Endothelial cell (in vitro differentiated cells): ENCODE measurements at regions not wholly inside any gene's neighbourhood (a gene's known extent, or its start where the extent isn't known, plus 50 kb on each side); places are given as distances from the start of the nearest gene placed in this dataset.

Experiments used
- DNase-seq: peaks from one replicate; pipeline ENCODE4 v3.0.0; 2021; ENCODE audit warnings: low spot score
- H3K27ac Mint-ChIP-seq: one replicate; pipeline ENCODE4 v1.8.0; 2021; ENCODE audit warnings: mixed read lengths, inconsistent platforms; ENCODE audit not compliant: unreplicated experiment
- H3K27me3 Mint-ChIP-seq: one replicate; pipeline ENCODE4 v1.8.0; 2021; ENCODE audit warnings: mild to moderate bottlenecking, moderate library complexity, mixed read lengths, inconsistent platforms; ENCODE audit not compliant: unreplicated experiment
- H3K36me3 Mint-ChIP-seq: one replicate; pipeline ENCODE4 v1.8.0; 2021; ENCODE audit warnings: mild to moderate bottlenecking, low read depth, mixed read lengths, inconsistent platforms; ENCODE audit not compliant: unreplicated experiment
- H3K4me1 Mint-ChIP-seq: one replicate; pipeline ENCODE4 v1.8.0; 2021; ENCODE audit warnings: mild to moderate bottlenecking, mixed read lengths, inconsistent platforms; ENCODE audit not compliant: unreplicated experiment
- H3K4me3 Mint-ChIP-seq: one replicate; pipeline ENCODE4 v1.8.0; 2021; ENCODE audit warnings: mild to moderate bottlenecking, mixed read lengths, inconsistent platforms; ENCODE audit not compliant: unreplicated experiment
- H3K9me3 Mint-ChIP-seq: one replicate; pipeline ENCODE4 v1.8.0; 2021; ENCODE audit warnings: mixed read lengths, inconsistent platforms; ENCODE audit not compliant: unreplicated experiment
- CTCF ChIP-seq: fragments of 200-600 bp; sonication (generic); IDR thresholded peaks from one replicate; pipeline ENCODE4 v1.5.0; 2021; ENCODE audit warnings: antibody characterized with exemption; ENCODE audit not compliant: unreplicated experiment

GRCh38 chr11:70916351-70916750, 336.0 kb downstream of the SHANK2 start:
- no peaks in the 10 kb centered on the region for H3K27me3 Mint-ChIP-seq
- H3K9me3 Mint-ChIP-seq: peaks cover 6% of the 10 kb centered on the region
- peaks cover 22% of the 10 kb centered on the region for H3K4me1 Mint-ChIP-seq
- DNase-seq: no peak
- H3K36me3 Mint-ChIP-seq: peaks cover 7% of the 10 kb centered on the region
- H3K27ac Mint-ChIP-seq: no peak overlapping the region
- no peak overlapping the region for H3K4me3 Mint-ChIP-seq
- no peak for TF ChIP-seq CTCF

GRCh38 chr11:70918242-70918641, 334.1 kb downstream of the SHANK2 start:
- Mint-ChIP-seq H3K4me1 (peaks cover 11% of the 10 kb centered on the region), H3K27ac (no peak overlapping the region), H3K4me3 (no peak overlapping the region), H3K9me3 (peaks cover 12% of the 10 kb centered on the region), H3K27me3 (no peaks in the 10 kb centered on the region), H3K36me3 (peaks cover 9% of the 10 kb centered on the region)
- TF ChIP-seq CTCF: no peak
- DNase-seq: no peak

- TF ChIP-seq CTCF: no peak
- no peaks in the 10 kb centered on the region for H3K27me3 Mint-ChIP-seq
These were observed 330.6 kb downstream of the SHANK2 start for GRCh38 chr11:70921804-70922203.

GRCh38 chr11:70924108-70924507, 328.3 kb downstream of the SHANK2 start:
- no peak overlapping the region for H3K27ac Mint-ChIP-seq
- peaks cover 5% of the 10 kb centered on the region for H3K4me1 Mint-ChIP-seq

More at GRCh38 chr11:70921804-70922203, 330.6 kb downstream of the SHANK2 start:
- Mint-ChIP-seq H3K36me3 (peaks cover 10% of the 10 kb centered on the region), H3K4me1 (no peaks in the 10 kb centered on the region), H3K9me3 (peaks cover 12% of the 10 kb centered on the region), H3K27ac (no peak overlapping the region), H3K4me3 (no peak overlapping the region)
- no peak for DNase-seq

GRCh38 chr11:70925238-70925637, 327.1 kb downstream of the SHANK2 start:
- H3K4me3 Mint-ChIP-seq: no peak overlapping the region
- H3K27me3 Mint-ChIP-seq: no peaks in the 10 kb centered on the region
- no peak for TF ChIP-seq CTCF
- H3K4me1 Mint-ChIP-seq: peaks cover 5% of the 10 kb centered on the region
- peaks cover 12% of the 10 kb centered on the region for H3K9me3 Mint-ChIP-seq
- no peak overlapping the region for H3K27ac Mint-ChIP-seq
- H3K36me3 Mint-ChIP-seq: peaks cover 10% of the 10 kb centered on the region
- no peak for DNase-seq

More at GRCh38 chr11:70924108-70924507, 328.3 kb downstream of the SHANK2 start:
- peaks cover 10% of the 10 kb centered on the region for H3K36me3 Mint-ChIP-seq
- DNase-seq: no peak
- H3K4me3 Mint-ChIP-seq: no peak overlapping the region
- peaks cover 12% of the 10 kb centered on the region for H3K9me3 Mint-ChIP-seq
- no peaks in the 10 kb centered on the region for H3K27me3 Mint-ChIP-seq
- TF ChIP-seq CTCF: no peak
